OCI-M1 (cell line): ENCODE measurements at regions not wholly inside any gene's neighbourhood (a gene's known extent, or its start where the extent isn't known, plus 50 kb on each side); places are given as distances from the start of the nearest gene placed in this dataset.

Experiments used
- DNase-seq: peaks from one replicate; lab custom pipeline; 2025; lab: John Stamatoyannopoulos, UW

DNA sequence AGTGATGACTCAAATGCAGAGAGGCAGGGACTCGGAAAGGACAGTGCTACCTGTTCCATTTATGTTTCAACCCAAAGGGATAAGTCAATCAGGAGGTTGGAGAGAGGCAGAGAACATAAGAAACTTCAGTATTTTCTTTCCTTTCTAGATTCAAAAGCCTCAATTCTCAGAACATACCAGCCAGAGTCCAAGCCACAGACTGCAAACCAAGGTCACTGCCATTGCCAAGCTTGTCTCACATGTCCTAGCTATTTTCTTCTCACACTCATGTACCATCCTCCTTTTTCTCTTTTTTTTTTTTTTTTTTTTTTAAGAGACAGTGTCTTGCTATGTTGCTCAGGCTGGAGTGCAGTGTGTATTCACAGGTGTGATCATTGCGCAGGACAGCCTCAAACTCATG is 111.7 kb upstream of the AKIP1 start:
- DNase-seq, result no peak

DNA sequence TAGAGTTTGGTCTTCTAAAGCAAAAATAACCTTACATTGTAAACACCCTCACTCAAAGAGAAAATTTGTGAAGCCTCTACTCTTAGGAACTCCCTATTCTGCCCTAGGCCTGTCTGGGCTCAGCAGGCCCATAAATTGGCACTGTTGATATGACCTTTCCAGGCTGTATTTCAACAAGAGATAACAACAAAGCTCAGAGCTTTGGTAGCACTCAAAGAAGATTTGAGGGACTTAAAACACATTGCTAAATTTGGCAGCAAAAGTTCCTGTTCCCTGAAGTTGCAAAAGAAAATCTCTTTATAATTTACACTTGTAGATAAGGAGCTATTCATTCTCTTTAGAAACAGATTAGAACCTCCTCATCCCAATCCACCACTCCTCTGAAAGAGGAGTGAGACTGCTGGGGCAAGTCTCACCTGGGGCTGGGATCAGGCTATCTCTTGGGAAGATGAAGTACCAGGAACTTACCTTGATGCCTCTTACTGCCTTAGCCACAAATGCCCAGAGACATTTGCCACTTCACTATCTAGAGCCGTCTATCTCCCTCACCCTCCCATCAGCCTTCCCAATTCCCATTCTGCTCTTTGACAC is 110.4 kb upstream of the AKIP1 start:
- peak; percentile 2 for DNase-seq

DNA sequence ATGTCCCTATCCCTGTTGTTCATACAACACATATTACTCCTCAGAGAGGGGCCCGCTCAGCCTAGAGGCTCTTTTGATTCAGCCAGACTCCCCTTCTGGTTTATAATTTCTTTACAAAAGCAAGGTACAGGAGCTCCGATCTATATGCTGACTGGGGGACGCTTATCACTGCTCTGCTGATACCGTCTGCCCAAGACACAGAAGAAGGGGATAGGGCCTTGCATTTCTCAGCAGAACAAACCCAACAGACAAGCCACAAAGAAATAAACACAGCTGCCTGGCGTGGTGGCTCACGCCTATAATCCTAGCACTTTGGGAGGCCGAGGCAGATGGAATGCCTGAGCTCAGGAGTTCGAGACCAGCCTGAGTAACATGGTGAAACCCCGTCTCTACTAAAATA is 109.9 kb upstream of the AKIP1 start:
- DNase-seq, result no peak

DNA sequence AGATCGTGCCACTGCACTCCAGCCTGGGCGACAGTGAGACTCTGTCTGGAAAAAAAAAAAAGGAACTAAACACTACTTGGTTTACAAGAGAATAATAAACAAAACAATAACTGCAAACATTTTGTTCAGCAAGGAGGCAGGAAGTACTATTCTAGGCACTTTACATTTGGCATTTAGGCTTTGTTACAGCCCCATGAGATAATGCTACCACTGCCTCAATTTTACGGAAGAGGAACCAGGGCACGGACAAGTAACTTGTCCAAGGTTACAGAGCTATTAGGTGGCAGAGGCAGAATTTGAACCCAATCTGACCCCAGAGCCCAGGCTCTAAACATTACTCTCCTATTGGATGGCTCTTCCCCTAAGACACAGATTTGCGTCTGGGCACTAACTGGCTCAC is 108.7 kb upstream of the AKIP1 start:
- no peak for DNase-seq

DNA sequence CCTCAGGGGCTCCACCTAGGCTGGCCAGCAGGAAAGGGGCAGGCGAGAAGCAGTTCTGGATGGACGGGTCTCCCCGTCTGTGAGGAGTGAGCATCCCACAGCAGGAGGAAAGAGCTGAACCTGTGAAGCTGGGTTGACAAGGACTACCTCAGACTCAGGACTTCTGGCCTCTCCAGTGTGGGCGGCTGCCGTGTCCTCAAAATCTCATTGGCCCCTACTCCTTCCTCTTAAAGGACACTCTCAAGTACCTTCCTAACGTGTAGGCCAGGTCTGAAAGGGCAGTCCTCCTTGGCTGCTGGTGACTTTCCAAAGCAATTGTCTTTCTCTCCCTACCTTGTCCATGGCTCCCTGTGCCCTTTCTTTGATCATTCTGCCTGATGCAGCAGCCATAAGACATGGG is 107.0 kb upstream of the AKIP1 start:
- DNase-seq, result no peak

DNA sequence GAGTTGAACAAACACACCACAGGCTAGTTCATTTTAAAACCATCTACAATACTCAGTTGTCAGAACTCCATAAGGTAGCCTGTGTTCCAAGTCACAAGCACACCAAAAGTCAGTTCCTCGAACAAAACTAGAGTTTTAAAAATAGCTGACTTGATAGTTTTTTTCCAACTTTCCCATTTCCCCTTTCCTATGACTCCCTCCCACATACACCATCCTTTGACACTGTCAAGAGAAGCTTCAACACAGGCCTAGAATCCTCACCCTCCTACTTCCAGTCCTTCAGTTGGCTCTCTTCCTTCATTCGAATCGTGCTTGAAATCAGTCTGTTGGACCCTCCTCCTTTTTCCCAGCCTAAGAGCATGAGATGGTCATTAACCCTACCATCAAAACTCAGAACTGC is 105.7 kb upstream of the AKIP1 start:
- DNase-seq, result no peak

DNA sequence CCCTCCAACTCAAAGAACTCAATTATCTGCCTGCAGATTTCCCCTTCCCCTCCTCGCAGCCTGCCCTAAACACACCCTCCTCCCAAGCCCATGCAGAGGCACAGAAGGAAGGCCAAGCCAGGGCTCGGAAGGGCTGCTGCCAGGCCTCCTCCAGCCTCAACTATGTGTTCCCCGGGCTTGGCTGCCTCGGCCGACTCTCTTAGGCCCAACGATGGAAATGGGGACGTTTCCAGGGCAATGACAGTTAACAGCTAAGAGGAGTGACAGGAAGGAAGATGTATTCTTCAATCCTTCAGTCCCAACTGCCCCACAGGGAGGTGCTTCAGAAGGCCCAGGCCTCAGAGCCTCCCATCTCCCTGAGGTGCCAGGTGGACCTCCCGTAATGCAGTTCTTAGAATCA is 104.0 kb upstream of the AKIP1 start:
- no peak for DNase-seq

DNA sequence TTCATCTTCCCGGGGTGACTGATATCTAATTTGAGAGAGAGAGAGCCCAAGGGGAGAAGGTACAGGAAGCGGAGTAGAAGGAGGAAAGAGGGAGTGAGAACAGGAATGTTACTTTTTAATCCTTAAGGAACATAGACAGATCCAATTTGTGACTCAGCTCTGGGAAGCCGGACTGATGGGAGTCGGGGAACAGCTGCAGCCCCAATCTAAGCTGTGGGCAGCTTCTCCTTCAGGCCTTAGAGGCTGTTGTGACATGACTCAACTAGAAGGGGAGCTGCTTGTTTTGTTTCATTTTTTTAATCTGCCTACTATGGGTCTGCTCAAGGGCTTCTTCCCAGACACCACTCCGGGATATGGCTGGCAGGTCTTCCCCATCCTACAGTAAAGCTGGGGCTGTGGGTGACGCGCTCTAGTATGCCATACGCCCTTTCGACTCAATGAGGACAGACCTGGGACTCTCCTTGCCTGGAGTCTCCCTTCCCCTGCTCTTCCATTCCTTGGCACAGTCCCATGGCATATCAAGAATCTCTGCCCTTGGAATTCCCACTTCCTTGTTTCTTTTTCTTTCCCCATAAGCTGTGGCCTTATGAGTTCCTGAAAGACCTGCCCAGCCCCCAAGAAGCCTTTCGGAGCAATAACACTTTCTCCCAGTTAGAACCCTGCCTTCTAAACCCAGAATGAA is 103.3 kb upstream of the AKIP1 start:
- no peak for DNase-seq

DNA sequence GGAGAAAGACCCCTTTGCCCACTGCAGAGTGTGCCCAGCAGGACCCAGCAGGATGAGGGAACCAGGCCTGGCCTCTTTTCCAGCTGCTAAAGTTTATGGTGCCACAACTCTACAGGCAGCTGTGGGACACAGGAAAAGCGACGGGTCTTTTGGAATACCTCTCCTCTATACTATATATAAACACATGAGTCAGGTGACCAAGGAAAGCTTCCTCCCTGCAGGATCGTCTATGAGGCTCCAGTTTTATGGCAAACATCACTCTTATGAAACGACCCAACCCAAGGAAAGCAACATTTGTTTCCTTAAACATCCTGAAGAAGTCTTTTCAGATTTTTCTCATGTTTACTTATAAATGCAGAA is 102.8 kb upstream of the AKIP1 start:
- no peak for DNase-seq

DNA sequence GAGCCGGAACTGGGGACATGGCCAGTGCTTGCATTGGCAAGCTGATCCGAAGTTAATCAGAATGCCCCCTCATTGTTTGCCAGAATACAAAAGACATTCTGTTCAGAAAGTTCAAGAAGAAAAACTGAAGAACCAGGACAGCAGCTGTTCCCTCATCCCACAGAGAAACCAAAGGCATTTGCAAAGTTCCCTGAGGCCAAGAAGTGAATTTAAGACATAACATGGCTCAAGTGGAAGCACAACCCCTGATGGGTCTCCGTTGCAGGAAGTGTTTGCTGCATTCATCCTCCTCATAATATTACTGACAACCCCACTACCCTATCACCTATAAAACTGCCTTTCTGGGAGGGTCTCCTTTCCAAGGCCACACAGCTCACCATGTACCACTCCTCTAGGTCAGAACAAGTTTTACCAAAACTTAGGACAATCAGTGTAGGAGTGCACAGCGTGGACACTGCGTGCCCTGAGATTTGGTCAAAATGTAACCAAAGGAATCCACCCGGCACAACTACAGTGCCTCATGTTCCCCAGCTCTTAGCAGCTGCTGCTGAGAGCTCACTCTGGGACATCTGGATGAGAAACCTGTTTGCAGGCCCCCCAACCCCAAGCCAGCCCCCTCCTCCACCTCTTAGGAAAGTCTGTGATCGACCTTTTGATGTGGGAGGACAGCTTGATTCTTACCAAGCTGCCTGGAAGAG is 101.6 kb upstream of the AKIP1 start:
- DNase-seq, result no peak

DNA sequence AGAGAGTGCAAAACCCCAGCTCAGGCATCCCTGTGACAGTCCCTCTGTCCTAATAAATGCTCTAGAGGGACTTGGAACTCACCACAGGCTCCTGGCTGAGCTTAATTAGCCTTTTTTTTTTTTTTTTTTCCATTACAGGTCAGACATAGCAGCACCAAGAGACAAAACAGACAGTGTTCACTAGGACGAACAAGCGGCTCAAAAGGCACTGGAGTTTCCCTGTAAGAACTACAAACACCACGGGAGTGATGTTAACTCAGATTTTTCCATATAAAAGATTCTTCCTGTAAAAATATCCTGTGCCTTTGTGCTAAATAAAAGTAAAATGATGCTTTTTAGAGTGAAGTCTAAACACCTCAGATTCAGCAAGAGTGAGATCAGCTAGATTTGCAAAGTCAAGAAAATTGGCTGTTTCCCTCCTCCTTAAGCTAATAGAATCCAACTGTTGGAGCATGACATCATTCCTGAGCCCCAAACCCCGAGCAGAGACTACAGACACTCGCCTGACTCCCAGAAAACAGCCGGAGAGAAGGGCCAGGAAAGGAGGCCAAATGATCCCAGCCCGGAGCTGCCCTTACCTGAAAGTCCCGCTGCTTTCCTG is 101.0 kb upstream of the AKIP1 start:
- no peak for DNase-seq

DNA sequence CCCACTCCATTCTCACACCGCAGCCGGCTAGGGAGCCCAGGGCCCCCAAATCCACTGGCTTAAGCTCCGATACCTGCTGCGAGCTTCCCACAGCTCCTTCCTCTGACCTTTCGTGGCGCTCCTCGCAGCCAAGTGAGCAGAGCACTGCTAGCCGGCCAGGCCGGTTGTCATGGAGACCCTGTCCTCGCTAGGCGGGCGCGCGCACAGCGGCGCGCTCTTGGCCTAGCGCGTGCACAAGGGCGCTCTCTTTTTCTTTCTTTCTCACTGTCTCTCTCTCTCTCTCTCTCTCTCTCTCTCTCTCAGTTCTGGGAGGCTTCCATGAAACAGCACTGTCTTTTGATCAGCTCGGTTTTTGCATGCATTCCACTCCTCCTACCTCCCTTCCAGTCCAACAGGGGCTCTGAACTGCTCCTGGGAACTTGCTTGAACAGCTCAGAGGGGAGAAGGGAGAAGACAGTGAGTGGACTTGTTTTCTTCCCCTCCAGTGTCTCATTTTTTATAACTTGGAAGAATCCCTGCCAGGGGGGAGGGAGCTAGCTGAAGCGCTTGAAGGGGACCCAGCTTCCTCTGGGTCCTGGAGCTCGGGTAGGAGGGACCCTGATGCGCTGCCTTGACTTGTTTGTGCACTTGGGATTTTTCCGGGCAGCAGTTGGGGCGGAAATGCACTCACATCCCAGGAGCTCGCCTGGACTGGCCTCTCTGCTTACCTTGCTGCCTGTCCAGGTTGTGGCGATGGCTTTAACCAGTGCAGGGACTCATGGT is 100.3 kb upstream of the AKIP1 start:
- DNase-seq, result peak; percentile 16

DNA sequence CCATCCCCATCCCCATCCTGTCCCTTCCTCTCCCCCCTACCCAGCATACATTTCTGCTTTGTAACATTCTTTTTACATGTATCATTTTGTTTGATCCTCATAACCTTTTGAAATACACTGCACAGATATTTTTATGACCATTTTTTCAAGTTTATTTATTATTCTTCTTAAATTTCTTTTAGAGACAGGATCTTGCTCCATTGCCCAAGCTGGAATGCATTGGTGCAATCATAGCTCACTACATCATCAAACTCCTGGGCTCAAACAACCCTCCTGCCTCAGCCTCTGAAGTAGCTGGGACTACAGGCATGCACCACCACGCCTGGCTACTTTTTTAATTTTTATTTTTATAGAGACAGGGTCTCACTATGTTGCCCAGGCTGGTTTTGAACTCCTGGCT is 99.4 kb upstream of the AKIP1 start:
- no peak for DNase-seq

DNA sequence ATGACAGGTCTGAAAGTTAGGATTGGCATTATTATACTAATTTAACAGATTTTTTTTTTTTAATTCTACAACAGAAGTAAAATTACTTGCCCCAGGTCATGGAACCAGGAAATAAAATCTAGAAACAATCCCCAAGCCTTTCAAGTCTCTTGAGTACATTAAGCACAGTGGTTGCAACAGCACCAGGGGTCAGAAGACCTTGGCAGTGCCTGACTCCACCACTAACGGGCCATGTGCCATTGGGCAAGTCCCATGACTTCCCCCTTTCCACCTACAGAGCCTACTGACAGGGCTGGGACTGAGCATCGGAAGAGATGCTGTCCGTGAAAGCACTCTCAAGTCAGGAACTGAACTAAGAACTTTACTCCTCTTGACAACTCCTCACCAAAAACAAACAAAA is 98.6 kb upstream of the AKIP1 start:
- no peak for DNase-seq

DNA sequence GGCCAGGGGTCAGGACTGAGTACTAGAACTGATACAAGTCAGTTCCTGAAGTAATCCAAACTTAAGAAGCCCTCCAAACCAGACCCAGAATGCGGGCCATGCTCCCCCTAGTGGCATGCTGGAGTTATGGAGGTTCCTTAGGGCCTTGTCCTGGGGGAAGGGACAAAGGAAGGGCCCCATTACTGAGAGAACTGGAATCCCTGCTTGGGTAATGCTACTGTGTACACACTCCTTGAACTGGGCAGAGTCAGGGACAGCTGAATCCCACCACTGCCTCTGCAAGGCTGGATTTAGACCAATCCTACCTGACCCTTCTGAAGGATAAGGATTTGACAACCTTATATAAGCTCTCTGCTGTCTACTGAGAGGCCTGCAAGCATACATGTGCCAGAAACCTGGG is 97.3 kb upstream of the AKIP1 start:
- peak; percentile 82 for DNase-seq

DNA sequence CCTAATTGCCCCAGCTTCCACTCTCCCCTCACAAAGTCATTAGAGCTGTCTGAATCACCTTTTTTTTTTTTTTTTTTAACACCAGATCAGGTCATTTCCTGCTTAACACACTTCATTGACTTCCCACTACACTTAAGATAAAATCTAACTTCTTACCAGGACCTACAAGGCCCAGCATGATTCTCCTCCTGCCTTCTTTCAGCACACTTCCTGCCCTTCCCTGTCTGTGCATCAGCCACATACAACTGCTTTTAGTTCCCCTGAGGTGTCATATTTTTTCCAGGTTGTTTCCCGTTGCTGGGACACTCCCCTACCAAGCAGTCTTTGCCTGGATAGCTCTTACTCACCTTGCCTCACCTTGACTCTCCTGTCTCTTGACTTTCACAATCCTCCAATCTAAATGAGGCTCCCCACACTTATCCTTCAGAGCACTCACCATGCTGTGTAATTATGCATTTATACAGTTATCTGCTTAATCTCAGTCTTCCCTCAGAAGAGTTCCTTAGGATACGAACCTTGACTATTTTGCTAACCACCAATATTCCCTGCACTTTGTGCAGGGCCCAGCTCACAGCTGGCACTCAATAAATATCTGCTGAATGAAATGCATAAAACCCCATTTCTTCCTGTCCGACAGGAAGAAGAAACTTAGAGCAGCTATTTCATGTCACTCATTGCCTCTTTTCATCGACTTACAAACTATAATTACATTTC is 96.6 kb upstream of the AKIP1 start:
- no peak for DNase-seq

DNA sequence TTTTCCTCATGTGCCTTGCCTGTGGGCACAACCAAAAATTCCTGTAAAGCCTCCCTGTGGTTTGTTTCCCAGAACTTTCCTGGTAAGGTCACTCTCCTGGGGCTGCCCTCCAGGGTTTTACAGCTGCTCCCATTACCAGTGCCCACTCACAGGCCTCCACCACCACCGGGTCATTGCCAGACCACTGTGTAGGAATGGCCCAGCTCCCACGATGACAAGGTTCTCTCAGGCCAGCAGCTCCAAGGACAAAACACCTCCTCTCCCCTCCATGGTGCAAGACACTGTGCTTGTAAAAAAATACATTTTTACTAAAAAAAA is 96.1 kb upstream of the AKIP1 start:
- DNase-seq, result no peak

DNA sequence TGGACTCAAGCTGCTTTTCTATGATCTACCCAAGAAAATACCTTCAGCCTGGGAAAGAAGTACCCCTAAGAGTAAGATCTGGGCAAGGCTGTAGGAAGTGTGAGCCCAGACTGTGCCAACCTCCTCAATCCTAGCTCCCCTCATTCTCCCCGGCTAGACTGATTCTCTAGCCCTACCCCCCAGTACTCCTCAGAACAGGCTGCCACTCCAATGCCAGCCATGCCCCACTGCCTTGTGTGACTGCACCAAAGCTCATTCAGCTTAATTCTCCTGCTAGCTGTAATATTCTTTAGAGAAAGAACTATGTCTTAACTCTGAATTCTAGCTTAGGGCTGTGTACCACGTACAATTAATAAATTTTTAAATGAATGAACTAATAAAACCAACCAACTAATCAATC is 92.6 kb upstream of the AKIP1 start:
- DNase-seq, result no peak

DNA sequence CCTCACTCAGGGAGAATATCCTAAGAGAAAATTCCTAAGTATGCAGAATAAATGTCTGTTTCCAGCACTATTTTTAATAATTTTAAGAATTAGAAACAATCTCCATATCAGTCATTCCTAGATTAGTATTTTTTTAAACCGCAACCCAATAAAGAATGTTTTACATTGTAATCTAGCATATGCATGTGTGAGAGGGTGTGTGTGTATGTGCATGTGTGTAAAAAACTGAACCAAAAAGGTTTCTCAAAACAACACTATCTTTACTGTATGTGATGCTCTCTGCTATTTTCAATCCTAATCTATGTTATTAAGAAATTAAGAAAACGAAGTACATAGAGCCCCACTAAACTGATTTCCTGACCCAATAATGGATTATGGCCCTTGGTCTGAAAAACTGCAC is 90.6 kb upstream of the AKIP1 start:
- DNase-seq, result no peak

DNA sequence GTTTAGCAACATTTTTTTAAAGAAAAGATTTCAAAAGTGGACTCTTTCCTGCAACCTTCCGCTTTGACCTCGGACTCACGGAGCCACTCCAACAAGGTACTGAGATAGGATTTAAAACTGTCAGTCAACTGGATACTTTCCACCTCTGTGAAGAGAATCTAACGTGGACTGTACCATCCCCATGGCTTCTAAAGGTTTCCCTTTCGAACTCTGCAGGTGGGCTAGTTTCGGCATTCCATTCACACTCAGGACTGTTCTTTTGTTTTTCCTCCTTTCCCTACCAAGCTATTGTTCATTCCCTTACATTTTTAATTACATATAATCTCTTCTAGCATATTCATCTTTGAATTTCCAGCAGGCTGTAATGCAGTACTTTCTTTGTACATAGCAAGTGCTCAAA is 88.5 kb upstream of the AKIP1 start:
- no peak for DNase-seq

DNA sequence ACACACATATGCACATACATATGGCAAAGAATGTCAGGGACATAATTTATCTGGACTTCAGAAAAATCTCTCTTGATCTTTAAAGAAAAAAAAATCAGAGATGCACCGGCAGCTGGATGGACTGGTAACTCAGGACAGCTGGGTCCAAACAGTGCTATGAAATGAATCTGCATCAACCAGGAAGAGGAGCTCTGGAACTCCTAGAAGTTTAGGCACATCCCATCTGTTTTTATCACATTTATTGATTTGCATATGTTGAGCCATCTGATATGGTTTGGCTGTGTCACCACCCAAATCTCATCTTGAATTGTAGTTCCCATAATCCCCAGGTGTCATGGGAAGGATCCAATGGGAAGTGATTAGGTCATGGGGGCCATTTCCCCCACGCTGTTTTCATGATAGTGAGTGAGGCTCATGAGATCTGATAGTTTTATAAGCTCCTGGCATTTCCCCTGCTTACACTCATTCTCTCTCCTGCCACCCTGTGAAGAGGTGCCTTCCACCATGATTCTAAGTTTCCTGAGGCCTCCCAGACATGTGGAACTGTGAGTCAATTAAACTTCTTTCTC is 87.7 kb upstream of the AKIP1 start:
- no peak for DNase-seq
